H1 (cell line): ENCODE measurements at regions not wholly inside any gene's neighbourhood (a gene's known extent, or its start where the extent isn't known, plus 50 kb on each side); places are given as distances from the start of the nearest gene placed in this dataset.

ENCODE experiments used
- BRCA1 ChIP-seq: IDR thresholded peaks from 2 replicates; pipeline ENCODE4 v1.6.1; 2012; ENCODE audit warnings: low read depth, low read length, improper control_type of control experiment
- EZH2 ChIP-seq: fragments of 200-600 bp; sonication (generic); IDR thresholded peaks from 2 replicates; pipeline ENCODE4 v1.7.1; 2012; ENCODE audit warnings: low read depth, mild to moderate bottlenecking, moderate library complexity, low read length, inconsistent platforms; ENCODE audit not compliant: severe bottlenecking
- GTF2F1 ChIP-seq: IDR thresholded peaks from 2 replicates; pipeline ENCODE4 v1.6.1; 2012; ENCODE audit warnings: low read depth, low read length, improper control_type of control experiment, borderline replicate concordance
- HDAC2 ChIP-seq, 2 experiments: fragments of 300-600 bp in 1 of 2; sonication (generic) in 1 of 2; IDR thresholded peaks; 2 replicates each; pipeline ENCODE4 v1.6.1; 2011 to 2012; ENCODE audit warnings: low read depth in 2 of 2, low read length in 2 of 2, mild to moderate bottlenecking in 2 of 2, moderate library complexity in 2 of 2, borderline replicate concordance in 1 of 2, inconsistent platforms in 1 of 2
- JUN ChIP-seq: IDR thresholded peaks from 2 replicates; pipeline ENCODE4 v1.6.1; 2011; ENCODE audit warnings: low read depth, mild to moderate bottlenecking, improper control_type of control experiment, low read length
- POLR2A ChIP-seq, 2 experiments: IDR thresholded peaks; 1 replicate in 1 of 2; 2 replicates in 1 of 2; pipeline ENCODE4 v1.6.1; 2011; ENCODE audit warnings: low read depth in 2 of 2, low read length in 2 of 2, mild to moderate bottlenecking in 2 of 2; ENCODE audit errors: control extremely low read depth in 1 of 2
- POLR2AphosphoS5 ChIP-seq: IDR thresholded peaks from 2 replicates; pipeline ENCODE4 v1.6.1; 2011; ENCODE audit warnings: low read depth, low read length
- SP1 ChIP-seq: IDR thresholded peaks from 2 replicates; pipeline ENCODE4 v1.6.1; 2011; ENCODE audit warnings: low read depth, low read length
- SP2 ChIP-seq: IDR thresholded peaks from 2 replicates; pipeline ENCODE4 v1.6.1; 2012; ENCODE audit warnings: mild to moderate bottlenecking, low read length, inconsistent platforms
- SRF ChIP-seq: IDR thresholded peaks from 2 replicates; pipeline ENCODE4 v1.6.1; 2011; ENCODE audit warnings: mild to moderate bottlenecking, low read depth, low read length, moderate library complexity
- YY1 ChIP-seq: IDR thresholded peaks from 2 replicates; pipeline ENCODE4 v1.6.1; 2011; ENCODE audit warnings: low read depth, mild to moderate bottlenecking, low read length
- TF ChIP-seq, protein P1 (sequence below), 3 experiments: IDR thresholded peaks; 1 replicate in 2 of 3; 2 replicates in 1 of 3; pipeline versions ENCODE4 v1.5.1 to v1.6.1; 2011; ENCODE audit warnings: low read length in 3 of 3, mild to moderate bottlenecking in 3 of 3, inconsistent platforms in 2 of 3, low read depth in 1 of 3, moderate library complexity in 1 of 3; ENCODE audit not compliant: insufficient read depth in 1 of 3; ENCODE audit errors: control extremely low read depth in 1 of 3
- TF ChIP-seq, protein P2 (sequence below): IDR thresholded peaks from 2 replicates; pipeline ENCODE4 v1.6.1; 2012; ENCODE audit warnings: inconsistent platforms

DNA sequence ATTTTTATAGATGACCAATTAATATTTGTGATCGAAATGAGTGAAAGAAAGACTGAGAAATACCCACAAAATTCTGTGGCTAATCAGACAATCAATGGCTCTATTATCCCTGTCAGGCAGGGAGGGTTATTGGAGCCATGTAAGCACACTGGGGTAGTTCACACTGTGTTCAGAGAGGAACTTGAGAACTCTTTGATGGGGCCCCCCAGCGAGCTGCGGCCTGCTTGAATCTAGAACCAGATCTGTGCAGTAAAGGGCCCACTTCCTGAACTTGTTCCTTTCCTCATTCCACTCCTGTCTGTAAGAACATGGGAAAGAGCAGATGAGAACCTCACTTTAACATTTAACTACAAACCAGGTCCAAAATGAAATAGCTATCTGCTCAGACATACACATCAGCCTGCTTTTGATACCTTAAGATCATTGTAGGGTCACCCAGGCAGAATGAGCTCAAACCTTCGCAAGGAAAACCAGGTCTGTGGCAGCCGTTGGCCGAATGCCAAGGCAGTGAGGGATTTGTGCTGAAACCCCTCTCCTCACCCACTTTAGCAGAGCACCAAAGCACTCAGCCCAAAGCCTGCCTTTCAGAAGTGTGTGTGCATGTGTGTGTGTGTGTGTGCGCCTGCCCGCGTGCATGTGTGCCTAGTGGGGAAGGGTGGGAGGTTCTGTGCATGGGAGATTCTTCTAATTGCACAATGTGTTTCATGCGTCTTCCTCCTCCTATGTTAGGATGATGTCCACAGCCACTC lies 365.6 kb upstream of the MGMT start:
- TF ChIP-seq, protein P1, sequence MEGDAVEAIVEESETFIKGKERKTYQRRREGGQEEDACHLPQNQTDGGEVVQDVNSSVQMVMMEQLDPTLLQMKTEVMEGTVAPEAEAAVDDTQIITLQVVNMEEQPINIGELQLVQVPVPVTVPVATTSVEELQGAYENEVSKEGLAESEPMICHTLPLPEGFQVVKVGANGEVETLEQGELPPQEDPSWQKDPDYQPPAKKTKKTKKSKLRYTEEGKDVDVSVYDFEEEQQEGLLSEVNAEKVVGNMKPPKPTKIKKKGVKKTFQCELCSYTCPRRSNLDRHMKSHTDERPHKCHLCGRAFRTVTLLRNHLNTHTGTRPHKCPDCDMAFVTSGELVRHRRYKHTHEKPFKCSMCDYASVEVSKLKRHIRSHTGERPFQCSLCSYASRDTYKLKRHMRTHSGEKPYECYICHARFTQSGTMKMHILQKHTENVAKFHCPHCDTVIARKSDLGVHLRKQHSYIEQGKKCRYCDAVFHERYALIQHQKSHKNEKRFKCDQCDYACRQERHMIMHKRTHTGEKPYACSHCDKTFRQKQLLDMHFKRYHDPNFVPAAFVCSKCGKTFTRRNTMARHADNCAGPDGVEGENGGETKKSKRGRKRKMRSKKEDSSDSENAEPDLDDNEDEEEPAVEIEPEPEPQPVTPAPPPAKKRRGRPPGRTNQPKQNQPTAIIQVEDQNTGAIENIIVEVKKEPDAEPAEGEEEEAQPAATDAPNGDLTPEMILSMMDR (IDR thresholded peaks at IDR 0.05; ENCODE audit: control extremely low read depth in 1 of 3, insufficient read depth in 1 of 3, low read depth in 1 of 3, low read length in 3 of 3): no peak
- TF ChIP-seq EZH2 (no peak), YY1 (no peak), SP1 (no peak), BRCA1 (no peak), POLR2AphosphoS5 (no peak), HDAC2 (IDR thresholded peaks at IDR 0.05; ENCODE audit: borderline replicate concordance in 1 of 2, low read depth in 2 of 2, low read length in 2 of 2) (no peak), JUN (no peak), GTF2F1 (no peak), SRF (no peak), SP2 (no peak), POLR2A (IDR thresholded peaks at IDR 0.05; ENCODE audit: control extremely low read depth in 1 of 2, low read depth in 2 of 2, low read length in 2 of 2) (no peak)
- TF ChIP-seq, protein P2, sequence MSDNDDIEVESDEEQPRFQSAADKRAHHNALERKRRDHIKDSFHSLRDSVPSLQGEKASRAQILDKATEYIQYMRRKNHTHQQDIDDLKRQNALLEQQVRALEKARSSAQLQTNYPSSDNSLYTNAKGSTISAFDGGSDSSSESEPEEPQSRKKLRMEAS: no peak
